GM18502 (cell line): ENCODE measurements at regions not wholly inside any gene's neighbourhood (a gene's known extent, or its start where the extent isn't known, plus 50 kb on each side); places are given as distances from the start of the nearest gene placed in this dataset.
"Not testable (repeated sequence)": the region's sequence is repeated elsewhere in the genome, so short reads cannot be mapped to it uniquely, and the experiment has no call there.

Source experiments
- ATAC-seq: cut with Tn5 transposase; IDR thresholded peaks from one replicate; pipeline ENCODE4 v1.9.1; 2021; ENCODE audit warnings: mild to moderate bottlenecking; ENCODE audit not compliant: unreplicated experiment, poor library complexity

DNA sequence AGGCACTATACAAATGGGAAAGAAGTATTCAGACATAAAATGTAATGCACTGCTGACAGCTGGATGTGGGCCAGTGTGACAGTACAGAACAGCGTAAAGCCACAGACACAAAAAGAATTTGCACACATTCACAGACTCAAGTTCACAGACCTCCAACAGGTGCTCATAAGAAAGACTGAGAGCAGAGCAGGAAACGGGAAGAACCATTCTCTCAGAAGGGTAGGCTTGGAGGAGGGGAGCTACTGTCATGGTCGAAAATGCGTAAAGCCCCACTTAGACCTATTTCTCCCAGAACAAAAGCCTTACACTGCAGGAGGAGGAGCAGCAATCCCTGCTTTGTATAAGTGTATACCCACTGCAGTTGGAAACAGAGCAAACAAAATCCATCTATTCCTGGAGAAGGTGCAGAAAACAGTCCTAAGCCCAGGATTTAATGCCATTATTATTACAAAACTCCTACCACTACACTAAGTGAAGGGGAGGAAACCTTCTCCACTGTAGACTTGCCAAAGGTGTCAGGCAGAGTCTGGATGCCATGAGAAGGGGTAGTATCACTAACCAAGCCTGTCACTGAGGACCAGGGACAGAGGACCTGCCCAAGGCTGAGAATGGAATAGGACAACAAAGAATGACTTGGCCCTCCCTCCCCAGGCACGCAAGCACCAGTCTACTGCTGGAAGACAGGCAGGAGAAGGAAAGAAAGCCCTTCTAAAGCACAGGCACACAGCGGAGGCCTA, 103.0 kb upstream of the FAM25C start:
- not testable (repeated sequence) for ATAC-seq

- ATAC-seq = not testable (repeated sequence)
Observed at GRCh38 chr10:48098854-48099253, 99.3 kb upstream of the FAM25C start.

GRCh38 chr10:48090706-48091105, 91.1 kb upstream of the FAM25C start:
- ATAC-seq = not testable (repeated sequence)

- not testable (repeated sequence) for ATAC-seq
Observed at GRCh38 chr10:48088087-48088486, 88.5 kb upstream of the FAM25C start.

DNA sequence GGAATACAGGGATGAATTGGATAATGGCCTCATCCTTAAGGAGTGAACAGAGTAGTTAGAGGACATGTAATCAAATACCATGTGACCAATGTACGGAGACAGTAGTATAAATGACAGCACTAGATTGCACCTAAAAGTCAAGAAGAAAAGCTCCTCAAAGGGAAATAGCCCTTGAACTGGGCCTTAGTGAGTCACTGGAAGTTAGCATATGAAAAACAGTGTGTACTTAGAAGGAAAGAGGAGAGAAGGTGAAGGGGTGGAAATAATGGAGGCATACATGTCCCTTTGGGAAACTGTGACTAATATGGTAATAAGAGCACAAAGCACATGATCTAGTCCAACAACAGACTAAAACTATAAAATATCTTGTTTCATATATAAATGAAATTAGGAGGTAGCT, 84.9 kb upstream of the FAM25C start:
- ATAC-seq = not testable (repeated sequence)

DNA sequence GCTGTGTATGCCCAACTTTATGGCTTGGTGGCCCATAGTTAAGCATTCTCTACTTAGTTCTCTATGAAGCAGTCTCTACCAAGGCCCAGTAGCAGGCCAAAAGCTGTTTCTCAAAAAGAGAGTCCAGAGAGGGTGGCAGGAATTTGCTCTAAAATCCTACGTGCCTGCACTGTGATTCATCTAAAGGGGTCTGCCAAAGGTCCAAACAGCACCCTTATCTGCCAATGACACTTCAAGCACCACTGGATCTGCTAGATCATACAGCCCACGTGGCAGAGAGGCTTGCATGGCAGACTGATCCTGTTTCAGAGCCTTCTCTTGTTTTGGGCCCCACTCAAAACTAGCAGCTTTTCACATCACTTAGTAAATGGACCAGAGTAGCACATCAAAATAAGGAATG, 71.6 kb upstream of the FAM25C start:
- ATAC-seq = not testable (repeated sequence)

GRCh38 chr10:48063944-48064625, 64.5 kb upstream of the FAM25C start:
- ATAC-seq = peak; percentile 93

- not testable (repeated sequence) for ATAC-seq
Observed at GRCh38 chr10:48055395-48055794, 55.8 kb upstream of the FAM25C start.
